H9 (cell line): ENCODE measurements at regions not wholly inside any gene's neighbourhood (a gene's known extent, or its start where the extent isn't known, plus 50 kb on each side); places are given as distances from the start of the nearest gene placed in this dataset.
A peak's percentile ranks its signal among the peaks of the same experiment; 100 is the strongest.

ENCODE experiments used
- DNase-seq: peaks from one replicate; pipeline ENCODE4 v3.0.0-alpha.2; 2017
- H2AFZ ChIP-seq: one replicate; pipeline ENCODE4 v1.6.1; 2013; ENCODE audit warnings: mild to moderate bottlenecking, low read length, control low read depth, moderate library complexity
- H2AK5ac ChIP-seq: 2 replicates; pipeline ENCODE4 v1.6.1; 2013; ENCODE audit warnings: low read length, control low read depth, mixed read lengths; ENCODE audit not compliant: insufficient read length
- H2BK120ac ChIP-seq: one replicate; pipeline ENCODE4 v1.6.1; 2013; ENCODE audit warnings: low read depth, mild to moderate bottlenecking, low read length, control low read depth, inconsistent platforms; ENCODE audit not compliant: poor library complexity, severe bottlenecking
- H2BK12ac ChIP-seq: 2 replicates; pipeline ENCODE4 v1.6.1; 2013; ENCODE audit warnings: low read length, control low read depth, mixed read lengths, low read depth; ENCODE audit not compliant: insufficient read length
- H2BK15ac ChIP-seq: 2 replicates; pipeline ENCODE4 v1.6.1; 2013; ENCODE audit warnings: low read depth, low read length, control low read depth
- H2BK20ac ChIP-seq: one replicate; pipeline ENCODE4 v1.6.1; 2013; ENCODE audit warnings: low read depth, mild to moderate bottlenecking, low read length, control low read depth, inconsistent platforms; ENCODE audit not compliant: poor library complexity, severe bottlenecking
- H2BK5ac ChIP-seq: 2 replicates; pipeline ENCODE4 v1.6.1; 2013; ENCODE audit warnings: low read length, control low read depth, mixed read lengths; ENCODE audit not compliant: insufficient read length
- H3K14ac ChIP-seq: 2 replicates; pipeline ENCODE4 v1.6.1; 2013; ENCODE audit warnings: low read length, control low read depth; ENCODE audit not compliant: insufficient read depth
- H3K18ac ChIP-seq: 2 replicates; pipeline ENCODE4 v1.6.1; 2013; ENCODE audit warnings: low read depth, mild to moderate bottlenecking, mixed read lengths, low read length, control low read depth; ENCODE audit not compliant: insufficient read length
- H3K23ac ChIP-seq: 2 replicates; pipeline ENCODE4 v1.6.1; 2013; ENCODE audit warnings: low read length, control low read depth, mixed read lengths, low read depth; ENCODE audit not compliant: insufficient read length
- H3K23me2 ChIP-seq: 2 replicates; pipeline ENCODE4 v1.6.1; 2013; ENCODE audit warnings: low read depth, mild to moderate bottlenecking, mixed read lengths, low read length, control low read depth; ENCODE audit not compliant: insufficient read length, poor library complexity, severe bottlenecking
- H3K27ac ChIP-seq: 2 replicates; pipeline ENCODE4 v1.5.1; 2013; ENCODE audit warnings: low read length, control low read depth, mixed read lengths, low read depth; ENCODE audit not compliant: insufficient read length
- H3K27me3 ChIP-seq: 2 replicates; pipeline ENCODE4 v1.6.1; 2013; ENCODE audit warnings: low read length, control low read depth, inconsistent platforms; ENCODE audit not compliant: insufficient read depth
- H3K4ac ChIP-seq: 2 replicates; pipeline ENCODE4 v1.6.1; 2013; ENCODE audit warnings: low read depth, mild to moderate bottlenecking, control low read depth, inconsistent platforms, low read length, moderate library complexity
- H3K4me1 ChIP-seq: 2 replicates; pipeline ENCODE4 v1.6.1; 2013; ENCODE audit warnings: low read length, control low read depth, inconsistent platforms; ENCODE audit not compliant: insufficient read depth
- H3K4me2 ChIP-seq: 2 replicates; pipeline ENCODE4 v1.6.1; 2013; ENCODE audit warnings: low read length, control low read depth, mixed read lengths; ENCODE audit not compliant: insufficient read length, insufficient read depth
- H3K56ac ChIP-seq: 2 replicates; pipeline ENCODE4 v1.6.1; 2013; ENCODE audit warnings: low read depth, mild to moderate bottlenecking, mixed read lengths, low read length, control low read depth; ENCODE audit not compliant: insufficient read length
- H3K79me1 ChIP-seq: 2 replicates; pipeline ENCODE4 v1.6.1; 2013; ENCODE audit warnings: low read depth, mild to moderate bottlenecking, moderate library complexity, low read length, control low read depth, inconsistent platforms; ENCODE audit not compliant: insufficient read depth, poor library complexity, severe bottlenecking
- H3K79me2 ChIP-seq: 2 replicates; pipeline ENCODE4 v1.6.1; 2013; ENCODE audit warnings: low read length, control low read depth, inconsistent platforms; ENCODE audit not compliant: insufficient read depth
- H3K9ac ChIP-seq: 2 replicates; pipeline ENCODE4 v1.6.1; 2013; ENCODE audit warnings: low read length, control low read depth, mixed read lengths; ENCODE audit not compliant: insufficient read length; ENCODE audit errors: extremely low read depth
- H3K9me3 ChIP-seq: one replicate; pipeline ENCODE4 v1.6.1; 2013; ENCODE audit warnings: low read depth, low read length, inconsistent platforms; ENCODE audit not compliant: control insufficient read depth
- H3T11ph ChIP-seq: one replicate; pipeline ENCODE4 v1.6.1; 2013; ENCODE audit warnings: mild to moderate bottlenecking, low read length, control low read depth, inconsistent platforms
- H4K20me1 ChIP-seq: one replicate; pipeline ENCODE4 v1.6.1; 2013; ENCODE audit not compliant: control insufficient read depth, insufficient read length, insufficient read depth
- H4K5ac ChIP-seq: 2 replicates; pipeline ENCODE4 v1.6.1; 2013; ENCODE audit warnings: low read depth, mild to moderate bottlenecking, mixed read lengths, low read length, control low read depth; ENCODE audit not compliant: insufficient read length
- H4K8ac ChIP-seq: replicated peaks from 2 replicates; pipeline ENCODE4 v1.6.1; 2013; ENCODE audit warnings: low read length, control low read depth, mixed read lengths, low read depth; ENCODE audit not compliant: insufficient read length
- H4K91ac ChIP-seq: 2 replicates; pipeline ENCODE4 v1.6.1; 2013; ENCODE audit warnings: low read depth, mild to moderate bottlenecking, moderate library complexity, mixed read lengths, low read length, control low read depth; ENCODE audit not compliant: insufficient read length
- H3K27ac Mint-ChIP-seq, 3 experiments: 2 replicates in 2 of 3; 3 replicates in 1 of 3; pipeline ENCODE4 v1.8.0; 2020 to 2021; ENCODE audit warnings: mixed read lengths in 3 of 3, mild to moderate bottlenecking in 1 of 3, moderate library complexity in 1 of 3
- H3K27me3 Mint-ChIP-seq: 2 replicates; pipeline ENCODE4 v1.8.0; 2021; ENCODE audit warnings: low read depth, mild to moderate bottlenecking, moderate library complexity, mixed read lengths
- H3K36me3 Mint-ChIP-seq, 3 experiments: 2 replicates in 2 of 3; 3 replicates in 1 of 3; pipeline ENCODE4 v1.8.0; 2020 to 2021; ENCODE audit warnings: low read depth in 3 of 3, mixed read lengths in 3 of 3; ENCODE audit not compliant: insufficient read depth in 1 of 3
- H3K4me1 Mint-ChIP-seq, 2 experiments: 2 replicates each; pipeline ENCODE4 v1.8.0; 2020; ENCODE audit warnings: mixed read lengths in 2 of 2
- H3K4me3 Mint-ChIP-seq, 2 experiments: 2 replicates in 1 of 2; 3 replicates in 1 of 2; pipeline ENCODE4 v1.8.0; 2020 to 2021; ENCODE audit warnings: mild to moderate bottlenecking in 2 of 2, mixed read lengths in 2 of 2, moderate library complexity in 1 of 2
- H3K9me3 Mint-ChIP-seq, 2 experiments: 2 replicates in 1 of 2; 3 replicates in 1 of 2; pipeline ENCODE4 v1.8.0; 2020; ENCODE audit warnings: mild to moderate bottlenecking in 2 of 2, mixed read lengths in 2 of 2, moderate library complexity in 1 of 2
- WGBS: extraction: QIAGEN DNeasy Blood & Tissue Kit; methylation state at CpG from one replicate; pipeline ENCODE4 v1.1.7; 2013; ENCODE audit warnings: missing lambda C conversion rate, low lambda C conversion rate, mixed read lengths; ENCODE audit not compliant: insufficient read length; ENCODE audit errors: extremely low coverage; 5-methylcytosine and 5-hydroxymethylcytosine counted together
- TF ChIP-seq, protein P1 (sequence below): fragments of 200-600 bp; sonication (generic); conservative IDR thresholded peaks from 3 replicates; pipeline ENCODE4 v1.8.0; 2021; ENCODE audit warnings: antibody characterized with exemption, mild to moderate bottlenecking

DNA sequence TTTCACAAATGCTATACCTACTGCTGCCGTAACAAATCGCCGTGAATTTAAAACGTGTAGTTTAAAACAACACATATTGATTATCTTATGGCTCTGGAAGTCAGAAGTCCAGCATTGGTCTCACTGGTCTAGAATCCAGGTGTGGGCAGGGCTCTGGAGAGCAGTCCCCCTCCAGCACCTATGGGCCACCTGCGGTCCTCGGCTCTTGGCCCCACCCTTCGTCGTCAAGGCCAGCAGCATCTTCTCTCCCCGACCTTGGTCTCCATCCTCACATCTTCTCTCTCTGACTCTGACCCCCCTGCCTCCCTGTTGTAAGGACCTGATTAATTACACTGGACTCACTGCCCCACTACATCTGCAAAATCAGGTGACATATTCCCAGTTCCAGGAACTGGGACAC, 106.4 kb upstream of the COL5A1 start:
- H3K4ac ChIP-seq, result no peak overlapping the region
- H4K8ac ChIP-seq, result no peak overlapping the region
- TF ChIP-seq, protein P1, sequence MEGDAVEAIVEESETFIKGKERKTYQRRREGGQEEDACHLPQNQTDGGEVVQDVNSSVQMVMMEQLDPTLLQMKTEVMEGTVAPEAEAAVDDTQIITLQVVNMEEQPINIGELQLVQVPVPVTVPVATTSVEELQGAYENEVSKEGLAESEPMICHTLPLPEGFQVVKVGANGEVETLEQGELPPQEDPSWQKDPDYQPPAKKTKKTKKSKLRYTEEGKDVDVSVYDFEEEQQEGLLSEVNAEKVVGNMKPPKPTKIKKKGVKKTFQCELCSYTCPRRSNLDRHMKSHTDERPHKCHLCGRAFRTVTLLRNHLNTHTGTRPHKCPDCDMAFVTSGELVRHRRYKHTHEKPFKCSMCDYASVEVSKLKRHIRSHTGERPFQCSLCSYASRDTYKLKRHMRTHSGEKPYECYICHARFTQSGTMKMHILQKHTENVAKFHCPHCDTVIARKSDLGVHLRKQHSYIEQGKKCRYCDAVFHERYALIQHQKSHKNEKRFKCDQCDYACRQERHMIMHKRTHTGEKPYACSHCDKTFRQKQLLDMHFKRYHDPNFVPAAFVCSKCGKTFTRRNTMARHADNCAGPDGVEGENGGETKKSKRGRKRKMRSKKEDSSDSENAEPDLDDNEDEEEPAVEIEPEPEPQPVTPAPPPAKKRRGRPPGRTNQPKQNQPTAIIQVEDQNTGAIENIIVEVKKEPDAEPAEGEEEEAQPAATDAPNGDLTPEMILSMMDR, result no peak
- no peak overlapping the region for H3K56ac ChIP-seq
- no peak overlapping the region for H4K91ac ChIP-seq
- no peak overlapping the region for H2BK120ac ChIP-seq
- no peak overlapping the region for H2AFZ ChIP-seq
- no peaks in the 10 kb centered on the region for H3K4me1 ChIP-seq
- no peak overlapping the region for H3K4me2 ChIP-seq
- no peak overlapping the region for H2BK12ac ChIP-seq
- Mint-ChIP-seq H3K4me3 (no peak overlapping the region), H3K9me3 (peaks cover 16 to 17% of the 10 kb centered on the region in 2 experiments), H3K4me1 (no peaks in the 10 kb centered on the region), H3K27ac (peak overlapping the region in 1 of 3 experiments; percentile 87; a peak in 1 of 7 replicates), H3K36me3 (peaks cover 4 to 11% (median 6%) of the 10 kb centered on the region in 3 experiments; a peak in 6 of 7 replicates), H3K27me3 (peaks cover 4% of the 10 kb centered on the region)
- no peak overlapping the region for H2AK5ac ChIP-seq
- H3K23me2 ChIP-seq, result no peaks in the 10 kb centered on the region
- no peak for DNase-seq
- no peak overlapping the region for H2BK20ac ChIP-seq
- no peak overlapping the region for H4K5ac ChIP-seq
- H3T11ph ChIP-seq, result no peak overlapping the region
- H3K27me3 ChIP-seq, result no peaks in the 10 kb centered on the region
- no peak overlapping the region for H3K14ac ChIP-seq
- no peaks in the 10 kb centered on the region for H3K79me1 ChIP-seq
- H3K23ac ChIP-seq, result no peak overlapping the region
- H3K27ac ChIP-seq, result no peak overlapping the region
- WGBS, result no CpG with 5 or more reads among the region's 9 CpGs
- no peak overlapping the region for H3K9ac ChIP-seq
- H3K18ac ChIP-seq, result no peak overlapping the region
- no peaks in the 10 kb centered on the region for H4K20me1 ChIP-seq
- H2BK5ac ChIP-seq, result no peak overlapping the region
- no peaks in the 10 kb centered on the region for H3K9me3 ChIP-seq
- no peaks in the 10 kb centered on the region for H3K79me2 ChIP-seq
- H2BK15ac ChIP-seq, result no peak overlapping the region
